ENCODE measurements at regions not wholly inside any gene's neighbourhood (a gene's known extent, or its start where the extent isn't known, plus 50 kb on each side); places are given as distances from the start of the nearest gene placed in this dataset.

DNA sequence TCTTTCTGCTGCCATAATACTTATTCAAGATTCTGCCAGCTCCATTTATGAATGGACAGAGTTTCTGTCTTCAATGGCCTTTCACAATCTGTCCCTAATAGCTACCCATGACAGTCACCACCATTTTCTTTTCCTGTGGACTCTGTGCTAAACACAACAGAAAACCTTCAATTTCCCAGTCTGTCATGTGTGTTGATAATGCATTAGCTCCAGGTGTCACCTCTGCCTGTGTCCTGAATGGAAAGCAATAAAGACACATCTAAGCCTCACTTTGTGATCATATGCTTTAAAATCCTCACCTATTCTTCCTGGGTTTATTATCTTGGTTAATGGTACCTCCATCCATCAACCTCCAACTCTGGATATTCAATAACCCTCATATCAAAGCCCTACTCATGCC is 772.2 kb downstream of the DCDC2C start:
- TF ChIP-seq, protein P1, sequence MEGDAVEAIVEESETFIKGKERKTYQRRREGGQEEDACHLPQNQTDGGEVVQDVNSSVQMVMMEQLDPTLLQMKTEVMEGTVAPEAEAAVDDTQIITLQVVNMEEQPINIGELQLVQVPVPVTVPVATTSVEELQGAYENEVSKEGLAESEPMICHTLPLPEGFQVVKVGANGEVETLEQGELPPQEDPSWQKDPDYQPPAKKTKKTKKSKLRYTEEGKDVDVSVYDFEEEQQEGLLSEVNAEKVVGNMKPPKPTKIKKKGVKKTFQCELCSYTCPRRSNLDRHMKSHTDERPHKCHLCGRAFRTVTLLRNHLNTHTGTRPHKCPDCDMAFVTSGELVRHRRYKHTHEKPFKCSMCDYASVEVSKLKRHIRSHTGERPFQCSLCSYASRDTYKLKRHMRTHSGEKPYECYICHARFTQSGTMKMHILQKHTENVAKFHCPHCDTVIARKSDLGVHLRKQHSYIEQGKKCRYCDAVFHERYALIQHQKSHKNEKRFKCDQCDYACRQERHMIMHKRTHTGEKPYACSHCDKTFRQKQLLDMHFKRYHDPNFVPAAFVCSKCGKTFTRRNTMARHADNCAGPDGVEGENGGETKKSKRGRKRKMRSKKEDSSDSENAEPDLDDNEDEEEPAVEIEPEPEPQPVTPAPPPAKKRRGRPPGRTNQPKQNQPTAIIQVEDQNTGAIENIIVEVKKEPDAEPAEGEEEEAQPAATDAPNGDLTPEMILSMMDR (IDR thresholded peaks at IDR 0.05): no peak
- TF ChIP-seq ZFX (IDR thresholded peaks at IDR 0.05; ENCODE audit: borderline replicate concordance): no peak
- H3K27ac ChIP-seq: no peak overlapping the region

DNA sequence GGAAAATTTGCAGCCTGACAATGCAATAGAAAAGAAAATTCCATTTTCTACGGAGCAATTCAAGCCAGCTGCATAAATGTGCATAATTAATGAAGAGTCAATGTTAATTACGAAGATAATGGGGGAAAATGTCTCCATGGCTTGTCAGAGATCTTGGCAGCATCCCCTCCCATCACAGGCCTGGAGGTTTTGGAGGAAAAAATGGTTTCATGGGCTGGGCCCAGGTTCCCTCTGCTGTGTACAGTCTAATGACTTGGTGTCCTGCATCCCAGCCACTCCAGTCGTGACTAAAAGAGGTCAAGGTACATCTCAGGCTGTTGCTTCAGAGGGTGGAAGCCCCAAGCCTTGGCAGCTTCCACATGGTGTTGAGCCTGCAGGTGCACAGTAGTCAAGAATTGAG is 779.7 kb downstream of the DCDC2C start:
- TF ChIP-seq, protein P1 (IDR thresholded peaks at IDR 0.05): no peak
- no peak for TF ChIP-seq ZFX (IDR thresholded peaks at IDR 0.05; ENCODE audit: borderline replicate concordance)

DNA sequence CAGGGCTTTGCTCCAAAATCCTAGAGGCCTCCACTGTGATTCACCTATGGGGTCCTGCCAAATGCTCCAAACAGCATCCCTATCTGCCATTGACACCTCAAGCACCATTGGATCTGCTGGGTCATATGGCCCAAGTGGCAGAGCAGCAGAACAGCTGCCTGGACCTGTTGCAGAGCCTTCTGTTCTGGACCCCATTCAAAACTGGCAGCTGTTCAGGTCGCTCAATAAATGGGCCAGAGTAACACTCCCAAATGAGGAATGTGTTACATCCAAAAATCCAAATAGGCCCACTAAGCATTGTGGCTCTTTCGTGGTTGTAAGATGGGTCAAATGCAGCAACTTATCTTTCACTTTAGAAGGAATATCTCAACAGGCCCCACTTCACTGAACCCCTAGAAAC is 783.6 kb downstream of the DCDC2C start:
- no peak overlapping the region for H3K27ac ChIP-seq
- TF ChIP-seq, protein P1 (IDR thresholded peaks at IDR 0.05): no peak
- TF ChIP-seq ZFX (IDR thresholded peaks at IDR 0.05; ENCODE audit: borderline replicate concordance): no peak

More for the DNA sequence above, 779.7 kb downstream of the DCDC2C start:
- H3K27ac ChIP-seq: no peak overlapping the region

DNA sequence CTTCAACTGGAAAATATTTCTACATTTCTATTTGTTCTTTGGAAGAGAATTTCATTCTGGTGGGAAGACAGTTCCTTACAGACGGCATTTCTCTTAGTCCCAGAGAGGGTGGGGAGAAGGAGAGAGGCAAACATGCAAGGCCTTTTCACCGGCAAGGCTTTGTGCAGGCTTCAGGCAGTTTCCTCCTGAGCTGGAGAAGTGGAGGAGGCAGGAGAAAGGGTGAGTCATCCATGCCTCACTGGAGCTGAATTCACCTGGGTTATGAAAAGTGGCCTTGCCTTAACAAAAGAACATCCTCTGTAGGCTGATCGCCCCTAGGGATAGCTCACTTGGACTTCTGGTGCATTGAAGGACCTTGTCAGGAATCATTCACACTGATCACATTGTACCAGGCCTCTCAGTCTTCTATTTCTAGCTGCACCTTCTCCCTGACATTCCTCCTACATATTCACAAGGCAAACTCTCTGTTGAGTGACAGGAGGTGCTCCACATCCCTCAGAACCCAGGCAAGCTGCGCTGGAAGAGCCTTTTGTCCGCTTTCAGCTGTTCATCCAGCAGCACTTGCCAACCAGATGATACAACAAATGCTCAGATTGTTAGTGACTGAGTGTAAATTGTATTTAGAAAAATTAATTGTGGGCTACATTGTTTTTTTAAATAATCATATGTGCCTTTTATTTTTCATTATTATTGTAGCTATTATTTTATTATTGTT is 796.1 kb downstream of the DCDC2C start:
- TF ChIP-seq, protein P1 (IDR thresholded peaks at IDR 0.05): no peak
- TF ChIP-seq ZFX (IDR thresholded peaks at IDR 0.05; ENCODE audit: borderline replicate concordance): no peak
- no peak overlapping the region for H3K27ac ChIP-seq

DNA sequence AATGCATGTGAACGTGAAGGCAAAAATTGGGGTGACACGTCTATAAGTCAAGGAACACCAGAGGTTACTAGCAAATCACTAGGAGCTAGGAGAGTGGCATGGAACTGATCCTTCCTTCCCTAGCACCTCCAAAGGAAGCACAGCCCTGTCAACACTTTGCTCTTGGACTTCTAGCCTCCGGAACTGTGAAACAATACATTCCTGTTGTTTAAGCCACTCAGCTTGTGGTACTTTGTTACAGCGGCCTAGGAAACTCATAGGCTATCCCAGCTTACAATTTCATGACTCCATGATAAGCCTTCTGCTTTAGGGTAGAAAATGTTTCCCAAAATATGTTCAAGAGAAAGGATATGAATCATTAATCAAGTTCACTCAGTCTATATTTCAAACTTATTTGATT is 798.1 kb downstream of the DCDC2C start:
- TF ChIP-seq, protein P1 (IDR thresholded peaks at IDR 0.05): no peak
- no peak for TF ChIP-seq ZFX (IDR thresholded peaks at IDR 0.05; ENCODE audit: borderline replicate concordance)
- no peak overlapping the region for H3K27ac ChIP-seq

DNA sequence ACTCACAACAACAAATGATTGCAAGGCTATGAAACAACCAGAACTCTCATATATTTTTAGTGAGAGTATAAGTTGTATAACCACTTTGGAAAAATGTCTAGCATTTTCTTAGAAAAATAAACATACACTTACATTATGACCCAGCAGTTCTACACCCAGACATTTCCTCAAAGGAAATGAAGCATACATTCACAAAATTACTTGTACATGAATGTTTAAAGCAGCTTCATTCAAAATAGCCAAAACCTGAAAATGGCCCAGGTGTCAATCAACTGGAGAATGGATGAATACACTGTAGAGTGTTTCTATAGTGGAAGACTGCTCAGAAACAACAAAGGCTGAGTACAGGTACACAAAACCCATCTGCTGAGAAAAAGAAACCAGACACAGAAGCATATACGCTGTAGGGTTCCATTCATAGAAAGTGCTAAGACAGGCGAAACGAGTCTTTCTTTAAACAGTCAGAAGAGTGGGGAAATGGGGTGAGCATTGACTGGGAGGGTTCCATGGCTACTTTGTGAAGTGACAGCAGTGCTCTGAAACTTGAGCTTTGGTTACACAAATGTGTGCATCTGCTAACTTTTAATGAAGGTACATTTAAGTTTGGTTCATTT is 799.0 kb downstream of the DCDC2C start:
- TF ChIP-seq, protein P1 (IDR thresholded peaks at IDR 0.05): no peak
- no peak for TF ChIP-seq ZFX (IDR thresholded peaks at IDR 0.05; ENCODE audit: borderline replicate concordance)
- no peak overlapping the region for H3K27ac ChIP-seq

DNA sequence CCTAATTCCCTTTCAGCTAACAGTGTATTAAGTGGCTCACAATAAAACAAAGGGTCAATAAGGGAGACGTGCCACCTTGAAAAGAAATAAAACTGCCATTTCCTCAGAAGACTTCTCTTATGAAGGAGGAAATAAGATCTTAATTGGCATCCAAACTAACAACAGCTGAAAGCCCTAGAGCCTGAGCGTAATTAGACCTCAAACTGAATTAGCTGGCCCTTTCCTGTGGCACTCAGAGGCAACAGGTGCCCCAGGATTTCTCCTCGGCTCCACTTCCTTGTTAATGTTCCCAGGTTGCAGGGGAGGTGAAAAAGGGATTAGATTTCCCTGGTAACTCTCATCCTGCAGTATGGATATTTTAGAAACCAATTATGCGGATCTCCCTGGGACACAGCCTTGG is 804.3 kb downstream of the DCDC2C start:
- TF ChIP-seq ZFX (IDR thresholded peaks at IDR 0.05; ENCODE audit: borderline replicate concordance): no peak
- TF ChIP-seq, protein P1 (IDR thresholded peaks at IDR 0.05): no peak
- H3K27ac ChIP-seq: no peak overlapping the region
